ENCODE measurements at regions not wholly inside any gene's neighbourhood (a gene's known extent, or its start where the extent isn't known, plus 50 kb on each side); places are given as distances from the start of the nearest gene placed in this dataset.

- TF ChIP-seq POLR2A (IDR thresholded peaks at IDR 0.05) (no peak), CTCF (IDR thresholded peaks at IDR 0.05) (no peak)
Observed at GRCh38 chr5:133742431-133742988, 130.2 kb upstream of the FSTL4 start.

Data from tibial nerve (tissue), 3 donors.